ENCODE measurements at regions not wholly inside any gene's neighbourhood (a gene's known extent, or its start where the extent isn't known, plus 50 kb on each side); places are given as distances from the start of the nearest gene placed in this dataset.

GRCh38 chr6:90387383-90387775, 90.7 kb upstream of the BACH2 start:
- TF ChIP-seq EZH2 (IDR thresholded peaks at IDR 0.05; ENCODE audit: borderline replicate concordance, low read depth, low read length, severe bottlenecking) (no peak), POLR2A (IDR thresholded peaks at IDR 0.05; ENCODE audit: low read depth, low read length) (no peak)
- TF ChIP-seq, protein P1, sequence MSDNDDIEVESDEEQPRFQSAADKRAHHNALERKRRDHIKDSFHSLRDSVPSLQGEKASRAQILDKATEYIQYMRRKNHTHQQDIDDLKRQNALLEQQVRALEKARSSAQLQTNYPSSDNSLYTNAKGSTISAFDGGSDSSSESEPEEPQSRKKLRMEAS (IDR thresholded peaks at IDR 0.05; ENCODE audit: insufficient read depth, insufficient read length), result no peak
- TF ChIP-seq, protein P2, sequence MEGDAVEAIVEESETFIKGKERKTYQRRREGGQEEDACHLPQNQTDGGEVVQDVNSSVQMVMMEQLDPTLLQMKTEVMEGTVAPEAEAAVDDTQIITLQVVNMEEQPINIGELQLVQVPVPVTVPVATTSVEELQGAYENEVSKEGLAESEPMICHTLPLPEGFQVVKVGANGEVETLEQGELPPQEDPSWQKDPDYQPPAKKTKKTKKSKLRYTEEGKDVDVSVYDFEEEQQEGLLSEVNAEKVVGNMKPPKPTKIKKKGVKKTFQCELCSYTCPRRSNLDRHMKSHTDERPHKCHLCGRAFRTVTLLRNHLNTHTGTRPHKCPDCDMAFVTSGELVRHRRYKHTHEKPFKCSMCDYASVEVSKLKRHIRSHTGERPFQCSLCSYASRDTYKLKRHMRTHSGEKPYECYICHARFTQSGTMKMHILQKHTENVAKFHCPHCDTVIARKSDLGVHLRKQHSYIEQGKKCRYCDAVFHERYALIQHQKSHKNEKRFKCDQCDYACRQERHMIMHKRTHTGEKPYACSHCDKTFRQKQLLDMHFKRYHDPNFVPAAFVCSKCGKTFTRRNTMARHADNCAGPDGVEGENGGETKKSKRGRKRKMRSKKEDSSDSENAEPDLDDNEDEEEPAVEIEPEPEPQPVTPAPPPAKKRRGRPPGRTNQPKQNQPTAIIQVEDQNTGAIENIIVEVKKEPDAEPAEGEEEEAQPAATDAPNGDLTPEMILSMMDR (IDR thresholded peaks at IDR 0.05; ENCODE audit: extremely low read depth in 1 of 2, insufficient read depth in 1 of 2, low read depth in 1 of 2, low read length in 2 of 2), result no peak

All from endothelial cell of umbilical vein (primary cell).